MM.1S (cell line): ENCODE measurements at regions not wholly inside any gene's neighbourhood (a gene's known extent, or its start where the extent isn't known, plus 50 kb on each side); places are given as distances from the start of the nearest gene placed in this dataset.

ENCODE experiments used
- EZH2 ChIP-seq: fragments of 300-600 bp; sonication (generic); optimal IDR thresholded peaks from 2 replicates; pipeline ENCODE3; 2017; ENCODE audit warnings: low read depth, mild to moderate bottlenecking, antibody characterized with exemption, low read length, mixed read lengths
- EZH2phosphoT487 ChIP-seq: fragments of 300-600 bp; sonication (generic); IDR thresholded peaks from 2 replicates; pipeline ENCODE4 v1.6.1; 2018; ENCODE audit warnings: antibody characterized with exemption, low read length
- TF ChIP-seq, protein P1 (sequence below): fragments of 300-600 bp; sonication (generic); IDR thresholded peaks from 2 replicates; pipeline ENCODE4 v1.5.1; 2016; ENCODE audit warnings: antibody characterized with exemption, low read length, mixed read lengths

DNA sequence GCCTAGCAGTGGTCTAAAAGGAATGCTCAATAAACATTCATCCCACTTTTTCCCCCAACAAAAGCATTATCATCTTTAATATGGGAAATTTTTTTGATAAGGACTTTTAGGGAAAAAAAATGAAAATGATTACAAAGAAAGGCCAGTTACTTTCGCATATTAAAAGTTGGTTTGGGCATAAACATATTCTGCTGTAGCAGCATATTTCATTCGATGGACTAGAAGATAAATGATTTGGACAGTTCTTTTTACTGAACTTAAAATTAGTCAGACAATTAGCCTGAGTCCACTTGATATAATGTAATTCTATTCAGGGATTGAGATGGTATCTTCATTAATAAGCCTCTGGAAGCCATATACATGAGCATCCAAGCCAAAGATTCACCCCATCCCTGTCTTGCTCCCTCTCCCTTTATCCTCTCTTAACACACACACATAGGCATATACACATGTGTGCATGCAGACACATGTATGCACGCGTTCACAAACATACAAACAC lies 299.1 kb downstream of the NUAK1 start:
- TF ChIP-seq, protein P1, sequence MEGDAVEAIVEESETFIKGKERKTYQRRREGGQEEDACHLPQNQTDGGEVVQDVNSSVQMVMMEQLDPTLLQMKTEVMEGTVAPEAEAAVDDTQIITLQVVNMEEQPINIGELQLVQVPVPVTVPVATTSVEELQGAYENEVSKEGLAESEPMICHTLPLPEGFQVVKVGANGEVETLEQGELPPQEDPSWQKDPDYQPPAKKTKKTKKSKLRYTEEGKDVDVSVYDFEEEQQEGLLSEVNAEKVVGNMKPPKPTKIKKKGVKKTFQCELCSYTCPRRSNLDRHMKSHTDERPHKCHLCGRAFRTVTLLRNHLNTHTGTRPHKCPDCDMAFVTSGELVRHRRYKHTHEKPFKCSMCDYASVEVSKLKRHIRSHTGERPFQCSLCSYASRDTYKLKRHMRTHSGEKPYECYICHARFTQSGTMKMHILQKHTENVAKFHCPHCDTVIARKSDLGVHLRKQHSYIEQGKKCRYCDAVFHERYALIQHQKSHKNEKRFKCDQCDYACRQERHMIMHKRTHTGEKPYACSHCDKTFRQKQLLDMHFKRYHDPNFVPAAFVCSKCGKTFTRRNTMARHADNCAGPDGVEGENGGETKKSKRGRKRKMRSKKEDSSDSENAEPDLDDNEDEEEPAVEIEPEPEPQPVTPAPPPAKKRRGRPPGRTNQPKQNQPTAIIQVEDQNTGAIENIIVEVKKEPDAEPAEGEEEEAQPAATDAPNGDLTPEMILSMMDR, result no peak
- TF ChIP-seq EZH2phosphoT487, result no peak
- TF ChIP-seq EZH2, result no peak
